ENCODE measurements at regions not wholly inside any gene's neighbourhood (a gene's known extent, or its start where the extent isn't known, plus 50 kb on each side); places are given as distances from the start of the nearest gene placed in this dataset.
"Not testable (repeated sequence)": the region's sequence is repeated elsewhere in the genome, so short reads cannot be mapped to it uniquely, and the experiment has no call there.

- DNase-seq, result no peak
- H3K9me3 ChIP-seq, result no peaks in the 10 kb centered on the region
- no peak overlapping the region for H3K27ac ChIP-seq
- no peak overlapping the region for H3K4me3 ChIP-seq
- H3K4me1 ChIP-seq, result no peaks in the 10 kb centered on the region
- H3K36me3 ChIP-seq, result no peaks in the 10 kb centered on the region
- intact Hi-C loops (cut with DNase I; ENCODE audit: low total_unique reads), result no loop called here
- H3K27me3 ChIP-seq, result no peaks in the 10 kb centered on the region
- WGBS, 5 donors, result 32 to 47% (median 41%) methylated on average over 3 of the region's 3 CpGs
- TF ChIP-seq CTCF (IDR thresholded peaks at IDR 0.05) (no peak), POLR2A (IDR thresholded peaks at IDR 0.05) (no peak), EP300 (IDR thresholded peaks at IDR 0.05) (no peak), POLR2AphosphoS5 (IDR thresholded peaks at IDR 0.05) (no peak)
Measured at GRCh38 chr2:153575171-153575853, 96.8 kb upstream of the RPRM start.

DNA sequence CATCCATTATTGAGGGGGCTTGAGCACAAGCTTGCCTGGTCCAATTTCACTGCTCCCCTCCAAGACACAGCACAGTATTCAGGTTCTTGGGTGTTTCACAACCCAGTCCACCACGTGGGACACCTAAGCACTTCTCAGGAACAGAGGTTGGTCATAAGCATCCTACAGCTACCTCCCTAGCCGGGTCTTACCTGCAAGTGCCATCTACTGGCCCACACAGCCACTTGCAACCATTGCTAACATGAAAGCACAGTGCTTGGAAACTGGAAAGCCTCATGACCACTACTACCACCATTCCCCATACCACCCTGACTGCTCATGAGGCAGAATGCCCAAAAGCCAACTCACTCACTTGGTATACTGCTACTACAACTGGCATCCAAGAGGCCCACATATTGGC is 105.7 kb upstream of the RPRM start:
- H3K27ac ChIP-seq, result no peak overlapping the region
- no peak overlapping the region for H3K4me3 ChIP-seq
- H3K9me3 ChIP-seq, result peaks cover 0 to 31% (median 17%) of the 10 kb centered on the region in 4 donors
- H3K27me3 ChIP-seq, result no peaks in the 10 kb centered on the region
- no peaks in the 10 kb centered on the region for H3K4me1 ChIP-seq
- WGBS, 5 donors, result 25 to 60% (median 42%) methylated on average over 2 of the region's 2 CpGs
- intact Hi-C loops (cut with DNase I; ENCODE audit: low total_unique reads), result no loop called here
- no peak for DNase-seq
- H3K36me3 ChIP-seq, result no peaks in the 10 kb centered on the region
- no peak for TF ChIP-seq EP300 (IDR thresholded peaks at IDR 0.05)
- TF ChIP-seq CTCF (IDR thresholded peaks at IDR 0.05), result no peak
- no peak for TF ChIP-seq POLR2AphosphoS5 (IDR thresholded peaks at IDR 0.05)
- no peak for TF ChIP-seq POLR2A (IDR thresholded peaks at IDR 0.05)

- no peaks in the 10 kb centered on the region for H3K27me3 ChIP-seq
- intact Hi-C loops (cut with DNase I; ENCODE audit: low total_unique reads), result no loop called here
Measured at GRCh38 chr2:153588408-153588807, 109.8 kb upstream of the RPRM start.

GRCh38 chr2:153589586-153589985 is 111.0 kb upstream of the RPRM start:
- no peaks in the 10 kb centered on the region for H3K36me3 ChIP-seq
- peaks cover 0 to 28% (median 18%) of the 10 kb centered on the region in 4 donors for H3K9me3 ChIP-seq
- 58 to 92% (median 75%) methylated on average over 3 of the region's 3 CpGs for WGBS, 5 donors
- H3K4me3 ChIP-seq, result no peak overlapping the region
- no peaks in the 10 kb centered on the region for H3K4me1 ChIP-seq
- no peaks in the 10 kb centered on the region for H3K27me3 ChIP-seq
- H3K27ac ChIP-seq, result no peak overlapping the region
- TF ChIP-seq POLR2AphosphoS5 (IDR thresholded peaks at IDR 0.05) (no peak), CTCF (IDR thresholded peaks at IDR 0.05) (no peak), POLR2A (IDR thresholded peaks at IDR 0.05) (no peak), EP300 (IDR thresholded peaks at IDR 0.05) (no peak)
- DNase-seq, result no peak
- intact Hi-C loops (cut with DNase I; ENCODE audit: low total_unique reads), result no loop called here

More at GRCh38 chr2:153588408-153588807, 109.8 kb upstream of the RPRM start:
- Histone ChIP-seq H3K4me1 (no peaks in the 10 kb centered on the region), H3K27ac (no peak overlapping the region), H3K4me3 (no peak overlapping the region), H3K9me3 (peaks cover 0 to 34% (median 22%) of the 10 kb centered on the region in 4 donors), H3K36me3 (no peaks in the 10 kb centered on the region)
- TF ChIP-seq POLR2AphosphoS5 (IDR thresholded peaks at IDR 0.05) (no peak), POLR2A (IDR thresholded peaks at IDR 0.05) (no peak), EP300 (IDR thresholded peaks at IDR 0.05) (no peak), CTCF (IDR thresholded peaks at IDR 0.05) (no peak)
- DNase-seq, result no peak

DNA sequence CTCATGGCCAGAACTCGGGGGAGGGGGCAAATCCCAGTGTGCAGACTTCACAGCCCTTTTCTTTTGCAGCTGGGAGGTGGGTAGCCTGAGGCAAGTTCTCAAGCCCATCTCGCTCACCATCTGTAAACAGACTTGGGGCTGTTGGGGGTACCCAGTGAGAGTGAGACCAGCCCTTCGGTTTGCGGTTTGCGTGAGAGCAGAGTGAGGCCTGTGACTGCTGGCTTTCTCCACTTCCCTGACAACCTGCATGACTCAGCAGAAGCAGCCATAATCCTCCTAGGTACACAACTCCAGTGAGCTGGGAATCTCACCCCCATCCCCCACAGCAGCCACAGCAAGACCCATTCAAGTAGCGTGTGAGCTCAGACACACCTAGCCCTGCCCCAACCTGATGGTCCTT is 114.5 kb upstream of the RPRM start:
- peaks cover 0 to 20% (median 13%) of the 10 kb centered on the region in 4 donors for H3K9me3 ChIP-seq
- H3K4me1 ChIP-seq; H3K27ac ChIP-seq; DNase-seq; H3K27me3 ChIP-seq; H3K4me3 ChIP-seq; intact Hi-C loops (cut with DNase I; ENCODE audit: low total_unique reads); H3K36me3 ChIP-seq: not testable (repeated sequence)
- 81 to 89% (median 83%) methylated on average over 6 of the region's 6 CpGs for WGBS, 5 donors
